ENCODE measurements at regions not wholly inside any gene's neighbourhood (a gene's known extent, or its start where the extent isn't known, plus 50 kb on each side); places are given as distances from the start of the nearest gene placed in this dataset.

DNA sequence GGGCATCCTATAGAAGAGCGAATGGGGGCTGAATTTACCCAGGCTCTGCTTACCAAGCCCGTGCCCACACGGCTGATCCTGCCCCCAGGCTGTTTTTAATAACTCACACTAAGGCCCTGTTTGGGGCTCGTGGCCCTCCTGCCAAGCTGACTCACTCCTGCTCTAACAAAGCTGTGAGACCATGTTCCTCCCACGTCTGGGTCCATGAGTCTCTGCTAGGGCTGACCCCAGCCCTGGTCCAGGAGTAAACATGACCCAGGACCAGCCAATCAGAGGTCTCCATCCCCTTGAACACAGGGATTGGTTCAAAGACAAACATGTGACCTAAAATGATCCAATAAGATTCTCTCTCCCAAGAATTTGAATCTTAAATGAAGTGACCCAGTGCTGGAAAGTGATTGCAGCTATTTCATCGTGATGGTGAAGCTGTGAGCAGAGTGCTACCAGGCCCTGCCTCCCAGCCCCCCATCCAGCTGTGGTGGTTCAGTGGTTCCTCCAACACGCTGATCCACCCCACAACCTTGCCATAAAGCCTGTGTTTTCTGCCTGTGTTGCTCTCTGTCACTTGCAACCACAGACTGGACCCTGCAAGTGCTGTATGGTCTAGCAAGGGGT, 57.2 kb downstream of the C16orf82 start:
- DNase-seq (ENCODE audit: low read depth), result no peak

DNA sequence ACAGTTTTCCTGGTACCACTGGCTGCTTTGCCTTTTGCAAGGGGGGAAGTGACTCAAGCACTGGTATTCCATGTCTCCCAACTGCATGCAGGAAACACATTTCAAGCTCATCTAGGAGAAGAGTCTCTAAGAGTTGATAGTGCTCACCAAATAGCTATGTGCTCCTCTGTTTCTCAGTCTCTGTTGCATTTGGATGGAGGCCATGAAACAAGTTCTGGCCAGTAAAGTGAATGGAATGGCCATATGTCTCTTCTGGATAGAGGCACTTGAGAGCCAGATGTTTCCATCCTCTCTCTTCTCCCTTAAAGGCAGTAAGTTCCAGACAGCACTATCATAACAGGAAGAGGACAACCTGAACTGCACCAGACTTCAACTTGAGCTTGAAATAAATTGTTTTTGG, 60.6 kb downstream of the C16orf82 start:
- DNase-seq (ENCODE audit: low read depth), result peak; percentile 59

DNA sequence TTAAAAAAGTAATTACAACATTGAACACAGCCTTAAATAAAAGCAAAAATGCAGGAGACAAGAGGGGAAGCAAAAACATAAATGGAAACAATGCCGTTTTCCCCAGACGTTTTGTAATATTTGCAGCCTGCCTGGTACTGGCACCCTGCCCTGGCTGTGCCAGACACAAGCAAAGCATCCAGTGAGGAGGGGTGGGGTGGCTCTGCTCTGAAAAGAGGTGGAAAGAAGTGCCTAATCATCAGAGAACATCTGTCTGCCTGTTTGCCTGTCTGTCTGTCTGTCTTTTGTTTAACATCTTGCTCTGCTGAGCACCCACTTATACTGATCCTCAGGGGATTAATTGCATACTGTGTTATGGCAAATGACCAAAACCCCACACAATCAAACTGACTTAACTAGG, 62.7 kb downstream of the C16orf82 start:
- DNase-seq (ENCODE audit: low read depth), result no peak

DNA sequence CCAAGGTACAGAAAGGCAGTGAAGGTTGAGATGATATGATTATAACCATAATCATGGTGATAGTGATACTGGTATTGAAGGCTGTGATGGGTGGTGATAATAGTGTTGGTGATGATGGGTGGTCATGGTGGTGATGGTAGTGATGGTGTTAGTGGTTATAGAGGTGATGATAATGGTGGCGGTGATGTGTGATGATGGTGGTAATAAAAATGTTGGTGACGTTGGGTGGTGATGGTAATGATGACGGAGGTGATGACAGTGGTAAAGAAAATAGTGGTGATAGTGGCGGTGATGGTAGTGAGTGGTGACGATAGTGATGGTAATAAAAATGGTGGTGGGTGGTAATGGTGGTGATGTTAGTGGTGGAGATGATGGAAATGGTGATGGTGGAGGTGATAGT, 65.1 kb upstream of the KDM8 start:
- DNase-seq (ENCODE audit: low read depth), result no peak

DNA sequence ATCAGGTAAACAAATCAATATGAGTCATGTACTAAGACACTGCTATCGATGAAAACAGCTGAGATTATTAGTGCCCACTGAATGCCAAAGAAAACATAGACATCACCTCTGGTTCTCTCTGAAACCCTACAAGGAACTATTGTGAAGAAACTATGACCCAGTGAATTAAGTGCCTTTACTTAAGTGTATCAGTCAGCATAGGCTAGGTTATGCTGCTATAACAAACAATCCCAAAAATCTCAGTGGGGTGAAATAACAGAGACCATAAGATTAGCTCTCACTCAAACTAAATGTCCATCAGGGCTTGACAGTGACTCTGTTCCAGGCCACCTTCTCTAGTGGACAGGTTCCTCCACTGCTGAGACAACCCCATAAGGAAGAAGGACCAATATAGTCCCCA, 57.7 kb upstream of the KDM8 start:
- no peak for DNase-seq (ENCODE audit: low read depth)

DNA sequence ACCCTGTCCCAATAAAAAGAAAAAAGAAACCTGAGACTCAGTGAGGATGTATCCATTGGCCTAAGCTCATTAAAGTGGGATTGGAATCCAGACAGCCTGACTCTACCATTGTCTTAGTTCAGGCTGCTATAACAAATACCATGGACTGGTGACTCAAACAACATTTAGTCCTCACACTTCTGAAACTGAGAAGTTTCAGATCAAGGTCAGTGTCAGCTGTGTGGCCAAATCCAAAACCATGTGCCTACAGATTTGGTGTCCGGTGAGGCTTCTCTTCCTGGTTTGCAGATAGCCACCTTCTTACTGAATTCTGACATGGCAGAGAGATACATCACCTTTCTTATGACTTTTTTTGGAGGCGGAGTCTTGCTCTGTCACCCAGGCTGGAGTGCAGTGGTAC, 53.3 kb upstream of the KDM8 start:
- no peak for DNase-seq (ENCODE audit: low read depth)

DNA sequence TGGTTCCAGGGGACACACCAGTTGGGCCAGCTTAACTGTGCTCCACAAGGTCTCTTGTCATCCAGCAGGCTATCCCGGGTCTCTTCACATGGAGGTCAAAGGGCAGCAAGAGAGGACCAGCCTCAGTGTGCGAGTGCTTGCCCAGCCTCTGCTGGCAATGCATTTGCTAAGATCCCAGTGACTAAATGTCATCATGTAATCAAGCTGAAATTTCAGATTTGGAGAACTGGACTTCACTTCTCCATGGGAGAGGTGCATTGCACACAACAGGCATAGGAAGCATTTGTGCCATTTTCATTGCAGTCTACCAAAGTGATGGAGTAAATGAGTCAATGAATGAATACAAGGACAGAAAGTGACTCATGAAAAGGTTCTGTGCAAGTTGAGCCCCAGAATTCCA, 51.2 kb upstream of the KDM8 start:
- no peak for DNase-seq (ENCODE audit: low read depth)

DNA sequence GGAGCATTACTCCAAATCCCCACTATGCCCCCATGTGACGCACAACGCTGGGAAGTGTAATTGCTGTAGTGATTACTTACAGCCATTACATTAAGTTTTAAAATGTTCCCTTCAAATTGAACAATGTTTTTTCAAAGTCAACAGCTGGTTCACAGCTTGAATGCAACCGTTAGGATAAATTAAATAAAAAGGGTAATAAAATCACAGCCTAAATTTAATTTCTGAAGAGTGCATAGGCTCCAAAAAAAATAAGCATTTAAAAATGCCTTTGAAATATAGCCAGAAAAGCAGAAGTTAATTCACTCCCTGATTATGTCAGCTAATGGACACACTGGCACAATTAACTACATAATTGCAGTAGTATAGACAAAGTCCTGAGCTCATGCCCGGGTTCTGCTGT, 50.5 kb upstream of the KDM8 start:
- DNase-seq (ENCODE audit: low read depth), result no peak
